ENCODE measurements at regions not wholly inside any gene's neighbourhood (a gene's known extent, or its start where the extent isn't known, plus 50 kb on each side); places are given as distances from the start of the nearest gene placed in this dataset.

DNA sequence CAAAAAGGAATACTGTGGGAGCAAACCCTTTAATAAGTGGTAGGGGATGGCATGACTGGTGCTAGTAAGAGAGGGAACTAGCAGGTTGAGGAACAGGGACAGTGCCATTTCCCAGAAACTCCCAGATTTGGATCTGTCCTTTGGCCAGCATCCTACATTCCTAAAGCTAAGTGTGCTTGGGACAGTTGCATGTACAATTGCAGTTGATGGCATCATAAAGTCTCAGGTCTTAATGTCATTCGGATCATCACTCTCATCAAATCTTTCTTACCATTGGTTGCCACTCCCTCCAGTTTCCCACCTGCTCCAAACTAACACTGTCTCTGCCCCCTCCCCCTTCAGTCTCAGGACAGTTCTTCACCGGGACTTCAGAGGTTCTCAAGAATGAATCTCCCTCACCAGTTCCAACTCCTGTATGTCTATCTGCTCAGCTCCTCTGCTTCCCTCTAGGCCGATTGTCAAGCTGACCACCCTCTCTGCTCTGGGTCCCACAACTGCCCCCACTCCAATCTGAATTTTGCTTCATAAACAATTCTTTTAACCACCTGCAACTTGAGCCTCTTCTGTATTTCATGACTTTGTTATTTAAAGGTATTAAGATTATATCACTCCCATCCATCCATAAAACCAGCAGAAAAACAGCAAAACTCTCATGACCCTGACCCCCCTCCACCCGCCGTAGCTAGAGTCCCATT is 260.8 kb downstream of the CGGBP1 start:
- TF ChIP-seq, protein P1, sequence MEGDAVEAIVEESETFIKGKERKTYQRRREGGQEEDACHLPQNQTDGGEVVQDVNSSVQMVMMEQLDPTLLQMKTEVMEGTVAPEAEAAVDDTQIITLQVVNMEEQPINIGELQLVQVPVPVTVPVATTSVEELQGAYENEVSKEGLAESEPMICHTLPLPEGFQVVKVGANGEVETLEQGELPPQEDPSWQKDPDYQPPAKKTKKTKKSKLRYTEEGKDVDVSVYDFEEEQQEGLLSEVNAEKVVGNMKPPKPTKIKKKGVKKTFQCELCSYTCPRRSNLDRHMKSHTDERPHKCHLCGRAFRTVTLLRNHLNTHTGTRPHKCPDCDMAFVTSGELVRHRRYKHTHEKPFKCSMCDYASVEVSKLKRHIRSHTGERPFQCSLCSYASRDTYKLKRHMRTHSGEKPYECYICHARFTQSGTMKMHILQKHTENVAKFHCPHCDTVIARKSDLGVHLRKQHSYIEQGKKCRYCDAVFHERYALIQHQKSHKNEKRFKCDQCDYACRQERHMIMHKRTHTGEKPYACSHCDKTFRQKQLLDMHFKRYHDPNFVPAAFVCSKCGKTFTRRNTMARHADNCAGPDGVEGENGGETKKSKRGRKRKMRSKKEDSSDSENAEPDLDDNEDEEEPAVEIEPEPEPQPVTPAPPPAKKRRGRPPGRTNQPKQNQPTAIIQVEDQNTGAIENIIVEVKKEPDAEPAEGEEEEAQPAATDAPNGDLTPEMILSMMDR (optimal IDR thresholded peaks at IDR 0.05 in 1 of 3, IDR thresholded peaks at IDR 0.05 in 1 of 3, conservative IDR thresholded peaks at IDR 0.05 in 1 of 3; ENCODE audit: extremely low read depth in 1 of 3, insufficient read depth in 2 of 3, low read length in 3 of 3): no peak
- TF ChIP-seq EZH2 (IDR thresholded peaks at IDR 0.05; ENCODE audit: low read length): no peak

Data from keratinocyte (primary cell).